ENCODE measurements at regions not wholly inside any gene's neighbourhood (a gene's known extent, or its start where the extent isn't known, plus 50 kb on each side); places are given as distances from the start of the nearest gene placed in this dataset.

DNA sequence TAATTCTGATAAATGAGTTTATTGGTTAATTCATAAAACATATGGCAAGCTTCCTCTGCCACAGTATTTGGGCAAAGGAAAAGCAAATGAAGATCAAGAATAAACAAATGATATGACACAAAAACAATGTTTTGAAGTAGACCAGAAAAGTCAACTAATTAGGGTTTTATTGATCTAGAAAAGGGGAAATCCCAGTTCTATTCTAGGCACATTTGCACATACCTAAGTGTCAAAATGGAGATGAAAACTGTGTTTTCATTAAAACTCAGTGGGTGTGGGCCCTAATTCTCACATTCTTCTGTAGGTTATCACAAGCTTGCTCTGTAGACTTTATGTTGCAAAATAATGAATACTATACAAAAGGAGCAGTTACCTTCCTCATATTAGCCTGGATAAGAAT is 69.0 kb upstream of the TENT5A start:
- H3K79me2 ChIP-seq (ENCODE audit: insufficient read depth, low read length): no peaks in the 10 kb centered on the region
- no peaks in the 10 kb centered on the region for H3K36me3 ChIP-seq (ENCODE audit: insufficient read depth, low read length)
- no peaks in the 10 kb centered on the region for H4K20me1 ChIP-seq (ENCODE audit: insufficient read depth, low read length)
- H3K4me1 ChIP-seq (ENCODE audit: insufficient read depth, low read length): no peaks in the 10 kb centered on the region
- no peak overlapping the region for H3K4me3 ChIP-seq (ENCODE audit: low read depth in 1 of 2, low read length in 2 of 2)
- no peak for TF ChIP-seq EZH2 (IDR thresholded peaks at IDR 0.05; ENCODE audit: borderline replicate concordance, low read depth, low read length, severe bottlenecking)
- TF ChIP-seq, protein P1, sequence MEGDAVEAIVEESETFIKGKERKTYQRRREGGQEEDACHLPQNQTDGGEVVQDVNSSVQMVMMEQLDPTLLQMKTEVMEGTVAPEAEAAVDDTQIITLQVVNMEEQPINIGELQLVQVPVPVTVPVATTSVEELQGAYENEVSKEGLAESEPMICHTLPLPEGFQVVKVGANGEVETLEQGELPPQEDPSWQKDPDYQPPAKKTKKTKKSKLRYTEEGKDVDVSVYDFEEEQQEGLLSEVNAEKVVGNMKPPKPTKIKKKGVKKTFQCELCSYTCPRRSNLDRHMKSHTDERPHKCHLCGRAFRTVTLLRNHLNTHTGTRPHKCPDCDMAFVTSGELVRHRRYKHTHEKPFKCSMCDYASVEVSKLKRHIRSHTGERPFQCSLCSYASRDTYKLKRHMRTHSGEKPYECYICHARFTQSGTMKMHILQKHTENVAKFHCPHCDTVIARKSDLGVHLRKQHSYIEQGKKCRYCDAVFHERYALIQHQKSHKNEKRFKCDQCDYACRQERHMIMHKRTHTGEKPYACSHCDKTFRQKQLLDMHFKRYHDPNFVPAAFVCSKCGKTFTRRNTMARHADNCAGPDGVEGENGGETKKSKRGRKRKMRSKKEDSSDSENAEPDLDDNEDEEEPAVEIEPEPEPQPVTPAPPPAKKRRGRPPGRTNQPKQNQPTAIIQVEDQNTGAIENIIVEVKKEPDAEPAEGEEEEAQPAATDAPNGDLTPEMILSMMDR (IDR thresholded peaks at IDR 0.05; ENCODE audit: borderline replicate concordance, extremely low read depth, low read length, poor library complexity, severe bottlenecking): no peak
- no peak overlapping the region for H3K4me2 ChIP-seq (ENCODE audit: insufficient read depth, low read length)
- DNase-seq (no peak), ATAC-seq (ENCODE audit: insufficient read depth, low read depth) (no peak)
- H3K9ac ChIP-seq (ENCODE audit: low read depth, low read length): no peak overlapping the region
- no peak overlapping the region for H3K27ac ChIP-seq (ENCODE audit: low read length)
- H3K27me3 ChIP-seq (ENCODE audit: insufficient read depth, low read length, poor library complexity): no peaks in the 10 kb centered on the region
- no peaks in the 10 kb centered on the region for H3K9me3 ChIP-seq (ENCODE audit: insufficient read depth, low read length, severe bottlenecking)
- no peak overlapping the region for H2AFZ ChIP-seq (ENCODE audit: low read depth, low read length)

DNA sequence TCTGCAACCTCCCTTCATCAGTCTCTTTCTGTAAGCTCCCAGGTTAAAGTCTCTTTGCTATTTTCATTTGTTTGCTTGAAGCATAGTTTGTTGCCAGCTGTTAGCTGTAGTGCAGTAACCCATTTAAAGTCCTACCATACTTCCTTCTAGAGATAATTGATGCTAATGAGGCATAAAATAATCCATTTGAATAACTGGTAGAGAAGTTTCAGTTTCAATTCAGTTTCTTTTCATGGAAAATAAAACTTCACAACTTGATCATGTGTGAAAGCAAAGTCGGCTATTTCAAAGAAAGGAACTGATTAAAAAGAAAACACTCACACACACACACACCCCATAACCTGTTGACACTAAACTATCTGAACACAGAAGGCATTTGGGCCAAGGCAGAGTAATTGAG is 68.5 kb upstream of the TENT5A start:
- H3K4me1 ChIP-seq (ENCODE audit: insufficient read depth, low read length): no peaks in the 10 kb centered on the region
- DNase-seq: no peak

DNA sequence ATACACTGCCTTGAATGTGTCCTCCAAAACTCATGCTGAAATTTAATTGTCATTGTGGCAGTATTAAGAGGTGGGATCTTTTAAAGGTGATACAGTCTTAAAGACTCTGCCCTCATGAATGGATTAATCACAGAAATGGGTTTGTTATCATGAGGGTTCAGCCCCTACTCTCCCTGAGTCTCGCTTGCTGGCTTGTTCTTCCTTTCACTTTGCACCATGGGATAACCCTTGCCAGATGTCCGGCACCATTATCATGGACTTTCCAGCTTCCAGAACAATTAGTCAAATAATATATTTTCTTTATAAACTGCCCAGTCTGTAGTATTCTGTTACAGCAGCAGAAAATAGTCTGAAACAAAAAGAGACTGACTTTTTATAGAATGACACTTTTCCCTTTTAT is 67.9 kb upstream of the TENT5A start:
- H3K79me2 ChIP-seq (ENCODE audit: insufficient read depth, low read length): no peaks in the 10 kb centered on the region
- no peaks in the 10 kb centered on the region for H3K27me3 ChIP-seq (ENCODE audit: insufficient read depth, low read length, poor library complexity)
- ATAC-seq (ENCODE audit: insufficient read depth, low read depth) (no peak), DNase-seq (no peak)
- TF ChIP-seq EZH2 (IDR thresholded peaks at IDR 0.05; ENCODE audit: borderline replicate concordance, low read depth, low read length, severe bottlenecking): no peak
- TF ChIP-seq, protein P1 (IDR thresholded peaks at IDR 0.05; ENCODE audit: borderline replicate concordance, extremely low read depth, low read length, poor library complexity, severe bottlenecking): no peak
- H3K4me3 ChIP-seq (ENCODE audit: low read depth in 1 of 2, low read length in 2 of 2): no peak overlapping the region
- H3K4me2 ChIP-seq (ENCODE audit: insufficient read depth, low read length): no peak overlapping the region
- no peaks in the 10 kb centered on the region for H4K20me1 ChIP-seq (ENCODE audit: insufficient read depth, low read length)
- H3K4me1 ChIP-seq (ENCODE audit: insufficient read depth, low read length): no peaks in the 10 kb centered on the region
- H3K9me3 ChIP-seq (ENCODE audit: insufficient read depth, low read length, severe bottlenecking): no peaks in the 10 kb centered on the region
- H3K9ac ChIP-seq (ENCODE audit: low read depth, low read length): no peak overlapping the region
- no peak overlapping the region for H2AFZ ChIP-seq (ENCODE audit: low read depth, low read length)
- no peaks in the 10 kb centered on the region for H3K36me3 ChIP-seq (ENCODE audit: insufficient read depth, low read length)
- no peak overlapping the region for H3K27ac ChIP-seq (ENCODE audit: low read length)

More for the DNA sequence above, 68.5 kb upstream of the TENT5A start:
- H3K4me3 ChIP-seq (ENCODE audit: low read depth in 1 of 2, low read length in 2 of 2): no peak overlapping the region
- H3K9me3 ChIP-seq (ENCODE audit: insufficient read depth, low read length, severe bottlenecking): no peaks in the 10 kb centered on the region
- TF ChIP-seq, protein P1 (IDR thresholded peaks at IDR 0.05; ENCODE audit: borderline replicate concordance, extremely low read depth, low read length, poor library complexity, severe bottlenecking): no peak
- no peak for TF ChIP-seq EZH2 (IDR thresholded peaks at IDR 0.05; ENCODE audit: borderline replicate concordance, low read depth, low read length, severe bottlenecking)
- H3K4me2 ChIP-seq (ENCODE audit: insufficient read depth, low read length): no peak overlapping the region
- H3K27me3 ChIP-seq (ENCODE audit: insufficient read depth, low read length, poor library complexity): no peaks in the 10 kb centered on the region
- no peaks in the 10 kb centered on the region for H4K20me1 ChIP-seq (ENCODE audit: insufficient read depth, low read length)
- no peaks in the 10 kb centered on the region for H3K36me3 ChIP-seq (ENCODE audit: insufficient read depth, low read length)
- no peak overlapping the region for H3K9ac ChIP-seq (ENCODE audit: low read depth, low read length)
- H3K27ac ChIP-seq (ENCODE audit: low read length): no peak overlapping the region
- H2AFZ ChIP-seq (ENCODE audit: low read depth, low read length): no peak overlapping the region
- no peaks in the 10 kb centered on the region for H3K79me2 ChIP-seq (ENCODE audit: insufficient read depth, low read length)
- ATAC-seq (ENCODE audit: insufficient read depth, low read depth): no peak

DNA sequence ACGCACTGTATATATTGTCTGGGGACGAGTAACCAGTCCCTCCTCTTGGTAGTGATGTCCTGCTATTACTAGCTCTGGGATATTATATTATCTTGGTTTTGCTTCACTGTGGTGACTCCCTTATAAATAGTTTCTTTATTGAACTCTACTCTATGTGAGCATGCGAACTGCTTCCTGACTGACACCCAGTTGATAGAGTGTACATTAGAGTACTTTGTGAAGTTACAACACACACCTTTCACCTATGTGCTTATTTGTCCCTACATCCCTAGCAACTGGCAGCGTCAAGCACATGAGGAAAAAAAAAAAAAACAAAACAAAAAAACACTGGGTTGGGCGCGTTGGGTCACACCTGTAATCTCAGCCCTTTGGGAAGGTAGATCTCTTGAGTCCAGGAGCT is 67.3 kb upstream of the TENT5A start:
- ATAC-seq (ENCODE audit: insufficient read depth, low read depth) (no peak), DNase-seq (no peak)
- no peaks in the 10 kb centered on the region for H3K36me3 ChIP-seq (ENCODE audit: insufficient read depth, low read length)
- H3K27ac ChIP-seq (ENCODE audit: low read length): no peak overlapping the region
- no peaks in the 10 kb centered on the region for H3K4me1 ChIP-seq (ENCODE audit: insufficient read depth, low read length)
- no peaks in the 10 kb centered on the region for H3K79me2 ChIP-seq (ENCODE audit: insufficient read depth, low read length)
- TF ChIP-seq, protein P1 (IDR thresholded peaks at IDR 0.05; ENCODE audit: borderline replicate concordance, extremely low read depth, low read length, poor library complexity, severe bottlenecking): no peak
- no peak for TF ChIP-seq EZH2 (IDR thresholded peaks at IDR 0.05; ENCODE audit: borderline replicate concordance, low read depth, low read length, severe bottlenecking)
- no peak overlapping the region for H3K9ac ChIP-seq (ENCODE audit: low read depth, low read length)
- no peaks in the 10 kb centered on the region for H3K9me3 ChIP-seq (ENCODE audit: insufficient read depth, low read length, severe bottlenecking)
- H4K20me1 ChIP-seq (ENCODE audit: insufficient read depth, low read length): no peaks in the 10 kb centered on the region
- H2AFZ ChIP-seq (ENCODE audit: low read depth, low read length): no peak overlapping the region
- no peak overlapping the region for H3K4me3 ChIP-seq (ENCODE audit: low read depth in 1 of 2, low read length in 2 of 2)
- H3K27me3 ChIP-seq (ENCODE audit: insufficient read depth, low read length, poor library complexity): no peaks in the 10 kb centered on the region
- no peak overlapping the region for H3K4me2 ChIP-seq (ENCODE audit: insufficient read depth, low read length)

Measured in DND-41 (cell line).